Smooth muscle cell (in vitro differentiated cells): ENCODE measurements at regions not wholly inside any gene's neighbourhood (a gene's known extent, or its start where the extent isn't known, plus 50 kb on each side); places are given as distances from the start of the nearest gene placed in this dataset.

Source experiments
- DNase-seq: peaks from one replicate; lab custom pipeline; 2025; ENCODE audit not compliant: unreplicated experiment; lab: John Stamatoyannopoulos, UW
- H2AFZ ChIP-seq: fragments of 200-600 bp; sonication (generic); 2 replicates; pipeline ENCODE4 v1.6.0; 2016; ENCODE audit warnings: antibody characterized with exemption, low read depth, mild to moderate bottlenecking
- H3F3A ChIP-seq: fragments of 200-600 bp; sonication (generic); 2 replicates; pipeline ENCODE4 v1.6.0; 2017; ENCODE audit warnings: antibody characterized with exemption, low read depth
- H3K27ac ChIP-seq: fragments of 200-600 bp; sonication (generic); 2 replicates; pipeline ENCODE4 v1.5.1; 2016; ENCODE audit warnings: low read depth, mild to moderate bottlenecking
- H3K27me3 ChIP-seq: fragments of 200-600 bp; sonication (generic); 2 replicates; pipeline ENCODE4 v1.6.1; 2016; ENCODE audit warnings: low read depth, mild to moderate bottlenecking
- H3K36me3 ChIP-seq: fragments of 200-600 bp; sonication (generic); 2 replicates; pipeline ENCODE4 v1.5.1; 2016; ENCODE audit warnings: low read depth
- H3K4me1 ChIP-seq: fragments of 200-600 bp; sonication (generic); 2 replicates; pipeline ENCODE4 v1.5.1; 2016; ENCODE audit warnings: low read depth
- H3K4me2 ChIP-seq: fragments of 200-600 bp; sonication (generic); 2 replicates; pipeline ENCODE4 v1.6.0; 2016; ENCODE audit warnings: mild to moderate bottlenecking
- H3K4me3 ChIP-seq: fragments of 200-600 bp; sonication (generic); 2 replicates; pipeline ENCODE4 v1.5.1; 2016; ENCODE audit warnings: mild to moderate bottlenecking
- H3K79me2 ChIP-seq: fragments of 200-600 bp; sonication (generic); 2 replicates; pipeline ENCODE4 v1.6.0; 2016; ENCODE audit warnings: low read depth, mild to moderate bottlenecking
- H3K9ac ChIP-seq: fragments of 200-600 bp; sonication (generic); 2 replicates; pipeline ENCODE4 v1.6.0; 2016; ENCODE audit warnings: low read depth
- H3K9me3 ChIP-seq: fragments of 200-600 bp; sonication (generic); replicated peaks from 2 replicates; pipeline ENCODE4 v1.5.1; 2016; ENCODE audit warnings: low read depth
- H4K20me1 ChIP-seq: fragments of 200-600 bp; sonication (generic); 2 replicates; pipeline ENCODE4 v1.6.0; 2016; ENCODE audit warnings: low read depth
- WGBS: methylation state at CpG from one replicate; pipeline ENCODE4 v1.1.7; 2016; ENCODE audit warnings: low lambda C conversion rate; 5-methylcytosine and 5-hydroxymethylcytosine counted together
- TF ChIP-seq, protein P1 (sequence below): fragments of 200-600 bp; sonication (generic); IDR thresholded peaks from 2 replicates; pipeline ENCODE4 v1.5.1; 2017; ENCODE audit warnings: borderline replicate concordance, mild to moderate bottlenecking, antibody characterized with exemption; ENCODE audit not compliant: insufficient read depth, poor library complexity, severe bottlenecking

DNA sequence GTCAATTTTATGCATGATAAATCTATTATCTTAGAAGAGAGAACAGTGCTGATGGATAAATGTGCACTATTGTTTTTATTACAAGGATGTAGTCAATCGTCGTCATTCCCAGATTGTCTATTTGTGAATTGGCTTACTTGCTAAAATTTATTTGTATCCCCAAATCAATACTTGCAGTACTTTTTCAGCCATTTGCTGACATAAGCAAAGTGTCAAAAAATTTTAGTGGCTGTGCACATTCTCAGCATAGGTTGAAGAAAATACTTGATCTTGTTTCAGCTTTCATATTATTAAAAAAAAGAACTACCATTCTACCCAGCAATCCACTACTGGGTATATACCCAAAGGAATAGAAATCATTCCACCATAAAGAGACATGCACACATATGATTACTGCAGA lies 477.9 kb upstream of the CA10 start:
- Histone ChIP-seq H3K9me3 (no peaks in the 10 kb centered on the region), H3F3A (no peaks in the 10 kb centered on the region), H3K27me3 (no peaks in the 10 kb centered on the region), H3K4me2 (no peak overlapping the region), H3K36me3 (no peaks in the 10 kb centered on the region), H3K9ac (no peak overlapping the region), H3K79me2 (no peaks in the 10 kb centered on the region), H3K4me3 (no peak overlapping the region), H4K20me1 (no peaks in the 10 kb centered on the region), H3K27ac (no peak overlapping the region), H3K4me1 (no peaks in the 10 kb centered on the region), H2AFZ (no peak overlapping the region)
- TF ChIP-seq, protein P1, sequence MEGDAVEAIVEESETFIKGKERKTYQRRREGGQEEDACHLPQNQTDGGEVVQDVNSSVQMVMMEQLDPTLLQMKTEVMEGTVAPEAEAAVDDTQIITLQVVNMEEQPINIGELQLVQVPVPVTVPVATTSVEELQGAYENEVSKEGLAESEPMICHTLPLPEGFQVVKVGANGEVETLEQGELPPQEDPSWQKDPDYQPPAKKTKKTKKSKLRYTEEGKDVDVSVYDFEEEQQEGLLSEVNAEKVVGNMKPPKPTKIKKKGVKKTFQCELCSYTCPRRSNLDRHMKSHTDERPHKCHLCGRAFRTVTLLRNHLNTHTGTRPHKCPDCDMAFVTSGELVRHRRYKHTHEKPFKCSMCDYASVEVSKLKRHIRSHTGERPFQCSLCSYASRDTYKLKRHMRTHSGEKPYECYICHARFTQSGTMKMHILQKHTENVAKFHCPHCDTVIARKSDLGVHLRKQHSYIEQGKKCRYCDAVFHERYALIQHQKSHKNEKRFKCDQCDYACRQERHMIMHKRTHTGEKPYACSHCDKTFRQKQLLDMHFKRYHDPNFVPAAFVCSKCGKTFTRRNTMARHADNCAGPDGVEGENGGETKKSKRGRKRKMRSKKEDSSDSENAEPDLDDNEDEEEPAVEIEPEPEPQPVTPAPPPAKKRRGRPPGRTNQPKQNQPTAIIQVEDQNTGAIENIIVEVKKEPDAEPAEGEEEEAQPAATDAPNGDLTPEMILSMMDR, result no peak
- DNase-seq, result no peak
- WGBS, result 83% methylated on average over 2 of the region's 2 CpGs

DNA sequence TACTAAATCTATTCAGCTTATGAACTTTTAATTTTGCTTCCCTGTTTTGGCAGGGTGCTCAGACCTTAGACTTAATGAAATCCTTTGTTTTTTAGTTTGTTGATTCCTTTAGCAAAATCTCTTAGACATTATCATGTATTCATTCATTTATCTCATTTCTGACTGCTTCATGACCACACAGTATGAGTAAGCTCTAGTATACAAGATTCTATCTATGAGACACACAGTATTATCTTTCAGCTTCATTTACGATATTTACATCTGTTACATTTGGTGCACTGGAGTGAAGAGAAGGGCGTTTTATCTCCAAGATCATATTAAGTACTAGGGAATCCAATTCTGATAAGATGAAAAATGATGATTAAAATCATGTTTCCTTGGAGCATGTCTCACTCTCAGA lies 448.1 kb upstream of the CA10 start:
- DNase-seq, result no peak
- H3K36me3 ChIP-seq, result no peaks in the 10 kb centered on the region
- H3K4me3 ChIP-seq, result no peak overlapping the region
- no peak overlapping the region for H3K9ac ChIP-seq
- no peaks in the 10 kb centered on the region for H3K4me1 ChIP-seq
- no peaks in the 10 kb centered on the region for H3K9me3 ChIP-seq
- no peak overlapping the region for H3K4me2 ChIP-seq
- H3K79me2 ChIP-seq, result no peaks in the 10 kb centered on the region
- H4K20me1 ChIP-seq, result no peaks in the 10 kb centered on the region
- no peak overlapping the region for H2AFZ ChIP-seq
- no peaks in the 10 kb centered on the region for H3F3A ChIP-seq
- peaks cover 3% of the 10 kb centered on the region for H3K27me3 ChIP-seq
- H3K27ac ChIP-seq, result no peak overlapping the region
- 71% methylated on average over 2 of the region's 2 CpGs for WGBS
- TF ChIP-seq, protein P1, result no peak

DNA sequence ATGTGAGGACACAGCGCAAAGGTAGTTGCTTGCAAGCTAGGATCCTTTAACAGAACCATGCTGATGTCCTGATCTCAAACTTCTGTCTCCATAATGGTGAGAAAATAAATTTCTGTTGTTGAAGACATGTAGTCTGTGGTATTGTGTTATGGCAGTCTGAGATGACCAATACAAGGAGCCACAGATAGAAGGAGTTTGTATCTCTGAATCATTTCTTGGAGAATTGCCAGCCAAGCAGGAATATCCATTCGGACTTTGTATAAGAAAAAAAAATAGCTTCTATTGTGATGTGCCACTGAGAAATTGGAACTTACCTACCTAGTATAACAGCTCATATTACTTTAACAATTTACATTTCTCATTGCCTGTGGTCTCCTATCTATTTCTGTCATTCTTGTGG lies 447.6 kb upstream of the CA10 start:
- 45% methylated on average over 2 of the region's 2 CpGs for WGBS
- H3K4me3 ChIP-seq, result no peak overlapping the region
- H3K79me2 ChIP-seq, result no peaks in the 10 kb centered on the region
- H3F3A ChIP-seq, result no peaks in the 10 kb centered on the region
- DNase-seq, result no peak
- no peaks in the 10 kb centered on the region for H3K4me1 ChIP-seq
- H3K36me3 ChIP-seq, result no peaks in the 10 kb centered on the region
- no peaks in the 10 kb centered on the region for H4K20me1 ChIP-seq
- TF ChIP-seq, protein P1, result no peak
- no peak overlapping the region for H3K27ac ChIP-seq
- H3K4me2 ChIP-seq, result no peak overlapping the region
- no peak overlapping the region for H2AFZ ChIP-seq
- H3K9ac ChIP-seq, result no peak overlapping the region
- no peaks in the 10 kb centered on the region for H3K9me3 ChIP-seq
- peaks cover 3% of the 10 kb centered on the region for H3K27me3 ChIP-seq

- Histone ChIP-seq H3K79me2 (no peaks in the 10 kb centered on the region), H3K27me3 (peaks cover 3% of the 10 kb centered on the region), H3F3A (no peaks in the 10 kb centered on the region), H3K9me3 (no peaks in the 10 kb centered on the region), H3K27ac (no peak overlapping the region), H3K4me3 (no peak overlapping the region), H3K4me2 (no peak overlapping the region), H3K36me3 (no peaks in the 10 kb centered on the region), H3K9ac (no peak overlapping the region), H4K20me1 (no peaks in the 10 kb centered on the region), H3K4me1 (no peaks in the 10 kb centered on the region), H2AFZ (no peak overlapping the region)
- TF ChIP-seq, protein P1, result no peak
- 49% methylated on average over 2 of the region's 2 CpGs for WGBS
- no peak for DNase-seq
Observed at GRCh38 chr17:52604105-52604504, 445.6 kb upstream of the CA10 start.
